T47D (cell line): ENCODE measurements at regions not wholly inside any gene's neighbourhood (a gene's known extent, or its start where the extent isn't known, plus 50 kb on each side); places are given as distances from the start of the nearest gene placed in this dataset.

ENCODE experiments used
- DNase-seq, 2 experiments: peaks; one replicate each; pipeline versions ENCODE4 v3.0.0 to v3.0.0-alpha.2; 2011 to 2012; ENCODE audit warnings: low read depth in 1 of 2, low spot score in 1 of 2
- JUND ChIP-seq: IDR thresholded peaks from 2 replicates; pipeline ENCODE4 v1.6.1; 2012; ENCODE audit warnings: low read depth
- in situ Hi-C: cut with HindIII; loops from 2 replicates; pipeline ENCODE4 v1.10.0; 2016; ENCODE audit warnings: low sequenced_read_pairs, low pct_unique_long_range_greater_than_20kb

GRCh38 chr6:1208876-1209275 is 103.0 kb upstream of the FOXQ1 start:
- no peak for TF ChIP-seq JUND
- DNase-seq, result no peak
- in situ Hi-C loops, result no loop called here

GRCh38 chr6:1203546-1203945 is 108.4 kb upstream of the FOXQ1 start:
- no peak for TF ChIP-seq JUND
- no peak for DNase-seq
- in situ Hi-C loops, result no loop called here

- no peak for TF ChIP-seq JUND
- no peak for DNase-seq
- in situ Hi-C loops, result no loop called here
These were observed 109.7 kb upstream of the FOXQ1 start for GRCh38 chr6:1202201-1202600.

GRCh38 chr6:1201547-1202200 is 110.2 kb upstream of the FOXQ1 start:
- TF ChIP-seq JUND, result no peak
- no peak for DNase-seq
- in situ Hi-C loops, result no loop called here

- in situ Hi-C loops, result no loop called here
- no peak for DNase-seq
These were observed 111.3 kb upstream of the FOXQ1 start for GRCh38 chr6:1200409-1201101.

GRCh38 chr6:1200081-1200408 is 111.9 kb upstream of the FOXQ1 start:
- TF ChIP-seq JUND, result no peak
- in situ Hi-C loops, result no loop called here
- no peak for DNase-seq

More at GRCh38 chr6:1200409-1201101, 111.3 kb upstream of the FOXQ1 start:
- no peak for TF ChIP-seq JUND

- TF ChIP-seq JUND, result no peak
- in situ Hi-C loops, result no loop called here
- DNase-seq, result no peak
These were observed 114.6 kb upstream of the FOXQ1 start for GRCh38 chr6:1197309-1197708.

GRCh38 chr6:1191141-1191630 is 120.7 kb upstream of the FOXQ1 start:
- in situ Hi-C loops, result no loop called here
- DNase-seq, result no peak
- no peak for TF ChIP-seq JUND

GRCh38 chr6:1190366-1190765 is 121.5 kb upstream of the FOXQ1 start:
- no peak for TF ChIP-seq JUND

GRCh38 chr6:1188199-1188598 is 123.7 kb upstream of the FOXQ1 start:
- in situ Hi-C loops, result no loop called here
- no peak for DNase-seq
- TF ChIP-seq JUND, result no peak

More at GRCh38 chr6:1190366-1190765, 121.5 kb upstream of the FOXQ1 start:
- in situ Hi-C loops, result no loop called here
- no peak for DNase-seq

- in situ Hi-C loops, result no loop called here
- no peak for TF ChIP-seq JUND
These were observed 124.4 kb upstream of the FOXQ1 start for GRCh38 chr6:1187293-1188131.

GRCh38 chr6:1184318-1184717 is 127.6 kb upstream of the FOXQ1 start:
- DNase-seq, result no peak
- no peak for TF ChIP-seq JUND
- in situ Hi-C loops, result no loop called here

More at GRCh38 chr6:1187293-1188131, 124.4 kb upstream of the FOXQ1 start:
- no peak for DNase-seq

- no peak for TF ChIP-seq JUND
- in situ Hi-C loops, result no loop called here
These were observed 129.0 kb upstream of the FOXQ1 start for GRCh38 chr6:1182722-1183521.

More at GRCh38 chr6:1182722-1183521, 129.0 kb upstream of the FOXQ1 start:
- peak in 1 of 2 experiments; percentile 12 for DNase-seq
